Thoracic aorta (tissue), 2 donors: ENCODE measurements at regions not wholly inside any gene's neighbourhood (a gene's known extent, or its start where the extent isn't known, plus 50 kb on each side); places are given as distances from the start of the nearest gene placed in this dataset.

Experiments
- ATAC-seq: fragments of 150-250 bp; one replicate; pipeline ENCODE4 v1.8.0; 2017; ENCODE audit warnings: low read depth; ENCODE audit not compliant: insufficient number of reproducible peaks, low FRiP score
- DNase-seq: peaks from one replicate; pipeline ENCODE4 v3.0.0-alpha.2; 2020; ENCODE audit warnings: low spot score
- H3K27ac ChIP-seq, 2 donors: fragments of 200-600 bp; sonication (generic); 1 replicate in 1 of 2; 2 replicates in 1 of 2; pipeline ENCODE4 v1.5.1; 2016; ENCODE audit warnings: mild to moderate bottlenecking in 2 of 2, moderate library complexity in 2 of 2
- H3K27me3 ChIP-seq: fragments of 200-600 bp; sonication (generic); replicated peaks from 2 replicates; pipeline ENCODE4 v1.6.0; 2016; ENCODE audit warnings: mild to moderate bottlenecking; ENCODE audit not compliant: insufficient read depth
- H3K36me3 ChIP-seq: fragments of 200-600 bp; sonication (generic); one replicate; pipeline ENCODE4 v1.5.1; 2016
- H3K4me1 ChIP-seq, 2 donors: fragments of 200-600 bp; sonication (generic); 1 replicate in 1 of 2; 2 replicates in 1 of 2; pipeline versions ENCODE4 v1.5.1 to v1.6.0; 2016; ENCODE audit warnings: low read depth in 2 of 2, mild to moderate bottlenecking in 1 of 2; ENCODE audit not compliant: control insufficient read depth in 1 of 2
- H3K4me3 ChIP-seq: fragments of 200-600 bp; sonication (generic); 2 replicates; pipeline ENCODE4 v1.5.1; 2016; ENCODE audit warnings: mild to moderate bottlenecking
- H3K9me3 ChIP-seq: fragments of 200-600 bp; sonication (generic); 2 replicates; pipeline ENCODE4 v1.5.1; 2016
- TF ChIP-seq, protein P1 (sequence below): fragments of 200-600 bp; sonication (generic); IDR thresholded peaks from one replicate; pipeline ENCODE4 v1.5.1; 2019; ENCODE audit warnings: antibody characterized with exemption

DNA sequence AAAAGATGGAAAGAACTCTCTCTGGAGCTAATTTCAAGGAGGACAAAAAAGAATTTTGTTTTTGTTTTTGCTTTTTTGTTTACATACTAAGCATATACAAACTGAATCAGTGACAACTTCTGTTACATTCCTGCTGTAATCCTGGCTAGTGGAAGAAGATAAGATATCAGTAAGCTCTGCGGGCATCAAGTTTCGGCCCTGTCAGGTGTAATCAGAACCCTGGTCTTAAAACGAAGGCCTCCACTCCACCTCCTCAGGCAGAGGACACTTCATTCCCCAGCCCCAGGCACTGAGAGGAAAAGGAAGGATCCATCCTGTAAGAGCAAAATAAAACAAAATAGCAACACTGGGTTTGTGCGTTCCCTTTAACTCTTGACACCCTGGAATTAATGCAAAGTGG, 88.9 kb upstream of the ARHGAP29 start:
- Histone ChIP-seq H3K9me3 (no peaks in the 10 kb centered on the region), H3K4me1 (peaks cover 22 to 64% of the 10 kb centered on the region in 2 donors), H3K27me3 (no peaks in the 10 kb centered on the region), H3K27ac (peak overlapping the region; percentile 46 to 86), H3K36me3 (no peaks in the 10 kb centered on the region), H3K4me3 (no peak overlapping the region)
- TF ChIP-seq, protein P1, sequence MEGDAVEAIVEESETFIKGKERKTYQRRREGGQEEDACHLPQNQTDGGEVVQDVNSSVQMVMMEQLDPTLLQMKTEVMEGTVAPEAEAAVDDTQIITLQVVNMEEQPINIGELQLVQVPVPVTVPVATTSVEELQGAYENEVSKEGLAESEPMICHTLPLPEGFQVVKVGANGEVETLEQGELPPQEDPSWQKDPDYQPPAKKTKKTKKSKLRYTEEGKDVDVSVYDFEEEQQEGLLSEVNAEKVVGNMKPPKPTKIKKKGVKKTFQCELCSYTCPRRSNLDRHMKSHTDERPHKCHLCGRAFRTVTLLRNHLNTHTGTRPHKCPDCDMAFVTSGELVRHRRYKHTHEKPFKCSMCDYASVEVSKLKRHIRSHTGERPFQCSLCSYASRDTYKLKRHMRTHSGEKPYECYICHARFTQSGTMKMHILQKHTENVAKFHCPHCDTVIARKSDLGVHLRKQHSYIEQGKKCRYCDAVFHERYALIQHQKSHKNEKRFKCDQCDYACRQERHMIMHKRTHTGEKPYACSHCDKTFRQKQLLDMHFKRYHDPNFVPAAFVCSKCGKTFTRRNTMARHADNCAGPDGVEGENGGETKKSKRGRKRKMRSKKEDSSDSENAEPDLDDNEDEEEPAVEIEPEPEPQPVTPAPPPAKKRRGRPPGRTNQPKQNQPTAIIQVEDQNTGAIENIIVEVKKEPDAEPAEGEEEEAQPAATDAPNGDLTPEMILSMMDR = no peak
- DNase-seq (no peak), ATAC-seq (no peak)

DNA sequence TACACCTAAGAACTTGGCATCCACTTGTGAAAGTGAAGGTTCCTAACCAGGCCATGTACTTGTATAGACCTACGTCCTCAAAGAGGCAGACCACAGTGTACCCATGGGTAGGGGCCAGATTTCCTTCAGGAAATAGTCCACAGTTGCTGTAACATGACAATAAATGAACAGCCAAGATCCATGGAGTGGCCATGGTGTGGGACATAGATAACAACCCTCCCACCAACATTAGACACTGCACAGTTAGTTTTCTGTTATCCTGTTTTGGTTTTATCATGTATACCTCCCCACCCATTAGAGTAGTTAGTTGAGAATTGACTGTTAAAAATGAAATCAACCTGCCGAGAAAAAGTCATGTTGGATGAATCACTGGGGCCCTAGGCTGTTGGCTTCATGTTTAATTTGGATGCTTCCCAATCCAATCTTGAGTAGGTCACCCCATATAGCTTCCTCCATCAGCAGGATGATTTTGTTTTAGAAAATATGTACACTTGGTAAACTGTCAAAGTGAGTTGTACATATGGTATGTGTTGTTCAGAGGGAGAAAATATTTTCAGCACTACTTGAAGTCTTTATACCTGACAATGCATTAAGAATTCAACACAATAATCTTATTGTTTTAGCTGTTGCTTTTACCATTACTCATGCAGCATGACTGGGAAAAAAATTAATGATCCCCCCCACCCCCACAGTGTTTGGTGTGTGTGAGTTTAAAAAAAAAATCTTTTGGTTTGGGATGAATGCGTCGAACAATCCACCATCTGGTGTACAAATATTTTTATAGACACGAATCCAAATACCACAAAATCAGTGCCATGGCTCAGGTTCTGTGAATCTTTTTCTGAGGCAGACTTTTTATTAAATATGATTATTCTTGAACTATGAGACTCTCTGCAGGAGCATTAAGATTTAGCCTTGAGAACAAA, 88.3 kb upstream of the ARHGAP29 start:
- ATAC-seq (peak; percentile 56), DNase-seq (no peak)
- Histone ChIP-seq H3K4me3 (peak overlapping the region; percentile 40), H3K9me3 (no peaks in the 10 kb centered on the region), H3K27me3 (no peaks in the 10 kb centered on the region), H3K36me3 (no peaks in the 10 kb centered on the region), H3K4me1 (peaks cover 22 to 64% of the 10 kb centered on the region in 2 donors), H3K27ac (peak overlapping the region; percentile 75 to 86)
- TF ChIP-seq, protein P1 = no peak

DNA sequence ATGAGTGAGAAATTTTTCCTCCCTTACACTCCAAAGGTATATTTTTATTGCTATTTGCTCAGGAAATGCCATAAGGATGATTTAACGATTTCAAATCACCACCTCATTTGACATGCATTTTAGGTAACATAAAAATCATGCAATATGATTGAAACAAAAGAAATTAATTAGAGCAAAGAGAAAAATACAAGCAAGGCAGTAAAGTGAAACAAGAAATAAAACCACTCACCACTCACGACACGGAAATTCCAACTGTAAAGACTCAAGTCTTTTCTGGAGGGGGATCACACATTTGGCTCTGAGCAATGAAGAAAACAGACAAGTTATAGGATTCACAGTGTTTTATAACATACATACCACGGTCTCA, 86.8 kb upstream of the ARHGAP29 start:
- peak overlapping the region; percentile 75 to 86 for H3K27ac ChIP-seq

DNA sequence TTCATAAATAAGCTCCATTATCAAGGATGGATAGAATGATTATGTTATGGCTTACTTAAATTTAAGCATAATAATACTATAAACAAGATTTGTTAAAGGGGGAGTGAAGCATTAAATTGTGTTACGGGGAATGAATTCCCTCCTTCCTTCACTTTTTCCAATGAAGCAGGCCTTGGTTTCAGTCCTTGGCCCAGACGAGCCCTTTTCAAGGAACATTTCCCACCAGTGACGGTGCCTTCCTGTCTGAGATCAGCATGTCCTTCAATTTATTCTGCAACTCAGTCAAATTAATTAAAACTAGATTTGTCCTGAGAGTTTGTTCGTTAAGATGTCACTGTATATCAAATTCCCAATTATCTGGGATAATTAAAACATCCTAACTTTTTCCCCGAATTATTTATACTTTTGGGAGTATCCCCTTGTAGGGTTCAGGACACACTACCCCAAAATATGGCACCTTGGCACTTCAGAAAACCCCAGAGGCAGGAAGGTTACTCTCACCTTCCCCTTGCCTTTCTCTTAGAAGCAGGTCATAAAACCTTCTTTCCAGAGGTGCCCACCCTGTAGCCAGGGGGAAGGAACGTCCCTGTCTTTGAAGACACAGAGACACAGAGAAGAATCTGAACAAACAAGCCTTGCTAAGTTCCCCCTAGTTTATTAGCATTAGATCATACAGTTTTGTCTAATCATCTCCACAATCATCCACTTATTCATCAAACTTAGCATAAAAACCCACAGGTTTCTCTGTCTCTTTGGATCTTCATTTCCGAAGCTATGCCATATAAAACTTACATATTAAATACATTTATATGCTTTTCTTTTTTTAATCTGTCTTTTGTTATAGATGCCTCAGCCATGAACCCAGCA, 86.2 kb upstream of the ARHGAP29 start:
- TF ChIP-seq, protein P1 = no peak
- H3K4me3 ChIP-seq = no peak overlapping the region
- H3K4me1 ChIP-seq = peaks cover 30 to 83% of the 10 kb centered on the region in 2 donors
- no peaks in the 10 kb centered on the region for H3K36me3 ChIP-seq
- no peaks in the 10 kb centered on the region for H3K27me3 ChIP-seq
- no peak for ATAC-seq
- peak overlapping the region; percentile 75 to 86 for H3K27ac ChIP-seq
- no peaks in the 10 kb centered on the region for H3K9me3 ChIP-seq
- DNase-seq = no peak

More for the DNA sequence above, 86.8 kb upstream of the ARHGAP29 start:
- ATAC-seq (no peak), DNase-seq (no peak)
- Histone ChIP-seq H3K36me3 (no peaks in the 10 kb centered on the region), H3K4me1 (peaks cover 30 to 77% of the 10 kb centered on the region in 2 donors), H3K27me3 (no peaks in the 10 kb centered on the region), H3K9me3 (no peaks in the 10 kb centered on the region), H3K4me3 (no peak overlapping the region)
- TF ChIP-seq, protein P1 = no peak

DNA sequence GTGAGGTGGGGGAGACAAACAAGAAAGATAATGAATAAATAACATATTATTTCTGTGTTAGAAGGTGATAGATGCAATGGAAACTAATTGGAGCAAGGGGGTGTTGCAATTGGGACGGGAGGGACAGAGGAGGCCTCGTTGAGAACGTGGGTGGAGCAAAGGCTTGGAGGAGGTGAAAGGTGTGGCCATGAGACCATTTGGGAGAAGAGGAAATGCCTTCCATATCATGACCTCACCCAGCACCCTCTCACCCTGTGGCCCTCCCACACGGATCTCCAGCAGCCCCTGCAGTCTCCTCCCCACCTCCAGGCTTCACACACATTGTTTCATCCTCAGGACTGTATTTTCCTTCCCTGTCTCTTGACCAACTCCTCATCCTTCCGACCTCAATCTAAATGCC, 85.3 kb upstream of the ARHGAP29 start:
- Histone ChIP-seq H3K4me1 (peaks cover 32 to 81% of the 10 kb centered on the region in 2 donors), H3K27ac (peak overlapping the region; percentile 48 to 86), H3K36me3 (no peaks in the 10 kb centered on the region), H3K27me3 (no peaks in the 10 kb centered on the region), H3K4me3 (no peak overlapping the region), H3K9me3 (no peaks in the 10 kb centered on the region)
- no peak for DNase-seq
- ATAC-seq = no peak
- TF ChIP-seq, protein P1 = no peak
